HG03159 (cell line): ENCODE measurements at regions not wholly inside any gene's neighbourhood (a gene's known extent, or its start where the extent isn't known, plus 50 kb on each side); places are given as distances from the start of the nearest gene placed in this dataset.
"Not testable (repeated sequence)": the region's sequence is repeated elsewhere in the genome, so short reads cannot be mapped to it uniquely, and the experiment has no call there.

ENCODE experiments used
- ATAC-seq: cut with Tn5 transposase; IDR thresholded peaks from one replicate; pipeline ENCODE4 v1.9.1; 2021; ENCODE audit warnings: mild to moderate bottlenecking, moderate library complexity; ENCODE audit not compliant: unreplicated experiment

GRCh38 chr5:107011605-107012004 is 659.1 kb downstream of the EFNA5 start:
- no peak for ATAC-seq

- no peak for ATAC-seq
Observed at GRCh38 chr5:107010060-107010459, 660.7 kb downstream of the EFNA5 start.

DNA sequence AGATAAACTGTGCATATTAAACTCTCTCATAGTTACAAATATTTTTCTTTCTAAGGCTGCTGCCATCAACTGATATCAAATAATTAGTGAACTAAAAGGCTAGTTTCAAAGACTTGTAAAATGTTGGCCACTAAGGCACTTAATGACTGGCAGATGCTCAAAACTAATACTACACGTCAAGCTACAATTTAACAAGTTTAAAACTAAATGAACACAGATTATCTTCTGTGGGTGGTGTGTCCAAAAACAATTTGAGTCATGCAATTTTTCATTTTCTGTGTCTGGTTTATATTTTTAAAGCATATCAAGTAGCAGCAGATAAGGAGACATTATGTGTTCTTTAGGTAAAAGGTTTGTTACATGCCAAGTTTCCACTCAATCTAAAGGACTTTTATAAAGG is 665.1 kb downstream of the EFNA5 start:
- ATAC-seq = no peak

- ATAC-seq = no peak
Observed at GRCh38 chr5:107005161-107005560, 665.6 kb downstream of the EFNA5 start.

DNA sequence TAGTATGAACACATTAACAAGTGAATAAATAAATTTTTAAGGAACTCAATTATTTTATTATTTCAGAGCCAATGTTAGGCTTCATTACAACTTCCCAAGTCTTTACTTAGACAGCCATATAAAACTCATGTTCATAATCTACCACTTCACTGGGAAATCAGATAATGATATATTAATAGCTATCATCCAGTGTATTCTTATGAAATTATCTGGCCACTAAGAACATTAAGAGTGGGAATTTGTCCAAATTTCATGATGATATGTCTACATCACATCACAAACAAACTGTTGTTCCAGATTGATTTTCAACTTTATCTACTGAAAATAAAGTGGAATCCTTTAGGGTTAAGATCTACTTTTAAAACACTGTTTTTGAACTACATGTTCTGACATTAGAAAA is 668.6 kb downstream of the EFNA5 start:
- ATAC-seq = no peak

DNA sequence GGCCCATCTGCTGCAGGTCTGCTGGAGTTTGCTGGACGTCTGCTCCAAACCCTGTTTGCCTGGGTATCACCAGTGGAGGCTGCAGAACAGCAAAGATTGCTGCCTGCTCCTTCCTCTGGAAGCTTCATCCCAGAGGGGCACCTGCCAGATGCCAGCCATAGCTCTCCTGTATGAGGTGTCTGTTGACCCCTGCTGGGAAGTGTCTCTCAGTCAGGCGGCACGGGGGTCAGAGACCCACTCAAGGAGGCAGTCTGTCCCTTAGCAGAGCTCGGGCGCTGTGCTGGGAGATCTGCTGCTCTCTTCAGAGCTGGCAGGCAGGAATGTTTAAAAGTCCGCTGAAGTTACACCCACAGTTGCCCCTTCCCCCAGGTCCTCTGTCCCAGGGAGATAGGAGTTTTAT is 671.2 kb downstream of the EFNA5 start:
- not testable (repeated sequence) for ATAC-seq

DNA sequence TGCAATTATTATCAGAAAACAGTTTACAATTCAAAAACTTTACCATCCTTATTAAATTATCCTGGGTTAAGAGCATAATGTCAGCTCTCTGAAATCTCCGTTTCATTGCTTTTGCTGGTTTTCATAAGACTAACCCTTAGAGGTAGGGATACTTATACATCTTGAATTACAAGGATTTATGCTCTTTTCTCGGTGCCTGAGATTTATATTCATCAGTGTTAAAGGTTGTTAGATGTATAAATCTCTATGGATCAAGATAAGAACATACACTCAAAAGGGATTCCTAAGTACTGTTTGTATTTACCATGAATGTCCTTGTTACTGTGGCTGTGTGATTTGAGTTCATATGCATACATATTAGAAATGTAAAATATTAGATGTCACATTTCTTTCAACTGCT is 684.7 kb downstream of the EFNA5 start:
- no peak for ATAC-seq

- no peak for ATAC-seq
Observed at GRCh38 chr5:106985174-106985573, 685.6 kb downstream of the EFNA5 start.

DNA sequence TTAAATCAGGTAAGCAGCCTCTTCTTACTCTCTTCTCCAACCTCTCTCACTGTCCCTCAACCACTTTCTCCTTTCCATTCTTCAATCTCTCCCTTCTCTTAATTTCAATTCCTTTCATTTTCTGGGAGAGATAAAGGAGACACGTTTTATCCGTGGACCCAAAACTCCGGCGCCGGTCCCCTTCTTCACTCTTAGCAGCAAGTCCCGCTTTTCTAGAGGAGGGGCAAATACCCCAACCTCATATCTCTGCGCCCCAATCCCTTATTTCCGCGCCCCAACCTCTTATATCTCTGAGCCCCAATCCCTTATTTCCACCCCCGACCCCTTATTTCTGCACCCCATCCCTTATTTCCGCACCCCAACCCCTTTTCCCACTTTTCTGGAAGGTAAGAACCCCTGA is 691.6 kb downstream of the EFNA5 start:
- not testable (repeated sequence) for ATAC-seq

- ATAC-seq = not testable (repeated sequence)
Observed at GRCh38 chr5:106978582-106979165, 692.1 kb downstream of the EFNA5 start.

- ATAC-seq = no peak
Observed at GRCh38 chr5:106976363-106976762, 694.4 kb downstream of the EFNA5 start.

- ATAC-seq = no peak
Observed at GRCh38 chr5:106974272-106974671, 696.5 kb downstream of the EFNA5 start.

DNA sequence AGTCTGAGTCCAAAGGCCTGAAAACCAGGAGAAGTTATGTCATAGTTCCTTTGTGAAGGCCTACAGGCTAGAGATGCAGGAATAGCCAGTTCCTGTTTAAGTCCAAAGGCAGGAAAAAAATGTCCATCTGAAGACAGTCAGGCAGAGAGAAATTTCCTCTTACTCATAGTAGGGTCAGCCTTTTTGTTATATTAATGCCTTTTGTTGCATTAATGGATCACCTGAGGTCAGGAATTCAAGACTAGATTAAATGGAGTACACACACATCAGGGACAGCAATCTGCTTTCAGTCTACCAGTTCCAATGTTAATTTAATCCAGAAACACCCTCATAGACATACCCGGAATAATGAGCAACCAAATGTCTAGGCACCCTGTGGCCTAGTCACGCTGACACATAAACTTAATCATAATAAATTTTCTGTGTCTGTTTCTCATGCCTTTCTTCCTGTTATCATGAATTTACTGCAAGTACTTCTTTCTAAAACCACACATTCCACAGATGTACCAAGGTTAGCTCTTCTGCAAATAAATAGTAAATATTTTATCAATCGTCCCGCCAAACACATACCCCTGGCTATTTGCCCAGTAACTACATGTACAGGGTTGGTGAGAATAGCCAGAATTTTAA is 703.9 kb downstream of the EFNA5 start:
- ATAC-seq = no peak

GRCh38 chr5:106964132-106964531 is 706.6 kb downstream of the EFNA5 start:
- ATAC-seq = no peak

DNA sequence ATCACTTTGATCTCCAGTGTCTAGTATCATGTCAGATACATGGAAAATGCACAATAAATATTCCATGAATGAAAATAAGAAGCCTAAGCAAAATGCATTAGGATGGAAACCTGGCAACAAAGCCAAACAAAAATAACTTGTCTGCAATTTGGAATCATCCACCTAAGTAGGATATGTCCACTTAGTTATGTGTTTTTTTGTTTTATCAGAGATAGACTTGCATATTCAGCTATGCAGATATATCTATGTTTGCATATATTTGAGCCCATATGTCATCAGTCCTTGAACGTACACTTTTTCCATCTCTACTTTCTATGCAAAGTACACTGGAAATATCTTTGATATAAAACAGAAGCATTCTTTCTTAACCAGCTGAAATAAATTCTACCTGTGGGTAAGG is 707.1 kb downstream of the EFNA5 start:
- no peak for ATAC-seq

DNA sequence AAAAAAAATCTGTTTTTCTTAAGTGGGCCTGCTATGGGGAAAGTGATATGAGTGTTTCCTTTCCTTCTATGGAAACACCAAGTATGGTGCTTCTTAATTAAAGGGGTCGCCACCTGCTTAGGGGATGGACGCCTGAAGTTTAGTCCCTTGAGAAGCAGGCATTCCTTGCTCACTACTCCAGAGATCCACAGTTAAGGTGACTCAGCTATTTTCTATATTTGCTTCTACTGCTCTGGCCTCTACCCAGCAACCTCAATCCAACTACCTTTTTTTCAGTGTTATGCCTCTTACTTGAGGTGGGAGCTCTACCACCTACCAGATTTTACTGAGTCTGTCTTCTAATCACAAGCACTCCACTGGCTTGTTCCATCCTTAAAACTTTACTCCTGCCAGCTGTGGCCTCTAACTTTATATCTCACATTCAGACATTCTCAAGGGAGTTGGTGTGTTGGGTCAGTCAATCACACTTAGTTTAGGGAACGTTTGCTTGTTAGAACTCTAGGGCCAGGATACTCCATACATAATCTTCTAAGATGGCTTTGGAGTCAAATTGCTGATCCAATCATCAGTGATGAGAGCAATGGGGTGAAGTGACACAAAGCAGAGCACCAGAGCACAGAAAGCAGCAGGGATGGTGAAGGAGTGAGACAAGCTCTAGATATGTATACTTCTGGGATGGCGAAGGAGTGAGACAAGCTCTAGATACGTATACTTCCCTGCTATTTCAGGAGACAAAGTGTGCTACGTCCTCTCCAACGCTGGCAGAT is 708.1 kb downstream of the EFNA5 start:
- ATAC-seq = no peak

- no peak for ATAC-seq
Observed at GRCh38 chr5:106959387-106959786, 711.4 kb downstream of the EFNA5 start.

- ATAC-seq = no peak
Observed at GRCh38 chr5:106957336-106957735, 713.4 kb downstream of the EFNA5 start.

DNA sequence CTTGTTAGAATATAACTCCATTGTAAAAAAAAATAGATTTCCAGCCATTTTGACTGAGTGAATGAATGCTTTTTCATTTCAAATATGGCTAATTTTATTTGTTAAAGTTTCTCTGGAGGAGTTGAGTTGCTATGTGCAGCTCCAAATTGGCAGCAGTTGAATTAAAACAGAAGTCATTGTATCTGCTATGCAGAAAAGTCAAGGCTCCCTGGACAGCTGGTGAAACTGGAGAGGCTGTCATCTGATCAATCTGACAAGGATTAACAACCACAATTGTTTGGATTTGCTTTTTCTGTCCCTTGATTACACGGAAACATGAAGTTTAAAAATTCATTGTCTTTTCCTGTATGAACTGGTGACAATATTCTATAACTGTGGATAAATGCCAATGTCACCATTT is 713.9 kb downstream of the EFNA5 start:
- ATAC-seq = no peak

GRCh38 chr5:106956187-106956586 is 714.5 kb downstream of the EFNA5 start:
- ATAC-seq = no peak

DNA sequence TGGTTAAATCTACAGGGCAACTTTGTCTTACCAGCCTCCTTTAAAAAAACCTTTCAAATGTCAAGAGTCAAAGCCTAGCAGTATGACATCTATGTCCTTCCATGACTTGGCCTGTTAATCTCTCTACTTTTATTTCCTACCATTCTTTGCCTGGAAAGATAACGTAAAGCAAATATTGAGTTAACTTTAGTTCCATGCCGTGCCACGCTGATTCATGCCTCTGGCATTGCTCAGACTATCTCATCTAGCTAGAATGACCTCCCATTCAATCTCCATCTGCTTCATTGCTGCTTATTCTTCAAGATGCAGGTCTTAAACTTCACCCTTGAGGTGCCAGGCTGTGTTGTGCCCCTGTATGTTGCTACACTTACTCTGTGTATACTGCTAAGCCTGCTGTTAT is 729.8 kb downstream of the EFNA5 start:
- ATAC-seq = no peak

- ATAC-seq = no peak
Observed at GRCh38 chr5:106940301-106940846, 730.4 kb downstream of the EFNA5 start.
